ENCODE measurements at regions not wholly inside any gene's neighbourhood (a gene's known extent, or its start where the extent isn't known, plus 50 kb on each side); places are given as distances from the start of the nearest gene placed in this dataset.

DNA sequence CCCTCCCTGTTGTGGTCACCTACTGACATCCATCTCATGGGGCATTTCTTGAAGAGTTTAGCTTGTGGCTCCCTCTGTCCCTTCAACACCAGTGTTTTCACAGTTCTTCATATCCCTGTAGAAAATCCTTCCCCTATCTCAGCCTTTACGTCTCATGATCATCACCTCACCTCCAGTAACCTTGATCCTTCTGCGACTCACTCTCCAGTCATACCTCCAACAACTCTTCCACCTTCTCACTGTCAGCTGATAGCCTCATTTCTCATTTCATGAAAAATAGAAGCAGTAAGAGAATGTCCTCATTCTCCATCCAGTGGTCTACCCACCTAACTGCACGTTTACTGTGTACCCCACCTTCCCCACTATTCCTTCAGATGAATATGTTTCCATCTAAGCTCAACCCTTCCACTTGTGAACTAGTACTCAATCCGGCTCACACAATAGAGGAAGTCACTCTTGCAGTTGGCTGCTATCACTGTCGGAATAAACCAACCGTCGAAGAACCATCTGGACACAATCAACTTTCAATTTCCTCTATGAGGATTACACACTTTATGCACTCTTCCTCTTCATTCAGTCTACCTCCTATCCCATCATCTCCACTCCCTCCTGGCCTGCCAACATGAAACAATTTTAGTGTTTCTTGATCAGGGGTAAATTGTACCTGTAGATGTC lies 256.0 kb downstream of the AHR start:
- WGBS (ENCODE audit: low lambda C conversion rate): 49% methylated on average over 7 of the region's 7 CpGs
- FAIRE-seq (no peak), DNase-seq (ENCODE audit: low spot score) (no peak), ATAC-seq (no peak)
- ChIA-PET CTCF (ENCODE audit: low intra/inter-chr PET ratio, low total read pairs) (no interaction called here), POLR2A (no interaction called here)
- Histone ChIP-seq H3K79me2 (ENCODE audit: insufficient read depth, low read length) (no peaks in the 10 kb centered on the region), H3K4me3 (replicated peaks in 1 of 3; ENCODE audit: insufficient read depth in 1 of 3, low read depth in 2 of 3, low read length in 3 of 3) (no peak overlapping the region), H3K9me3 (ENCODE audit: low read length) (no peaks in the 10 kb centered on the region), H3K4me2 (ENCODE audit: low read depth, low read length) (no peak overlapping the region), H3K36me3 (replicated peaks in 1 of 2; ENCODE audit: control insufficient read depth in 1 of 2, insufficient read depth in 2 of 2, low read length in 2 of 2) (no peaks in the 10 kb centered on the region), H3K4me1 (ENCODE audit: insufficient read depth, low read length) (no peaks in the 10 kb centered on the region), H3K27ac (ENCODE audit: extremely low read length, insufficient read depth, low read length) (no peak overlapping the region), H3K9ac (ENCODE audit: insufficient read depth, low read depth, low read length) (no peak overlapping the region), H3K27me3 (ENCODE audit: control insufficient read depth in 1 of 2, insufficient read depth in 2 of 2, low read length in 2 of 2) (no peaks in the 10 kb centered on the region; a peak in 1 of 5 replicates), H4K20me1 (ENCODE audit: insufficient read depth, low read length) (no peaks in the 10 kb centered on the region), H2AFZ (ENCODE audit: low read length) (no peak overlapping the region)
- TF ChIP-seq U2AF2 (IDR thresholded peaks at IDR 0.05; ENCODE audit: low read depth, low read length) (no peak), GABPA (IDR thresholded peaks at IDR 0.05; ENCODE audit: low read depth, low read length) (no peak), GABPA (CRISPR knock-in tag; IDR thresholded peaks at IDR 0.05; ENCODE audit: low read depth) (no peak), MLLT10 (CRISPR knock-in tag; IDR thresholded peaks at IDR 0.05) (no peak), ZNF33B (CRISPR knock-in tag; IDR thresholded peaks at IDR 0.05) (no peak), REPIN1 (CRISPR knock-in tag; IDR thresholded peaks at IDR 0.05; ENCODE audit: borderline replicate concordance, low read depth) (no peak)
- no TSS peak for BruUV-seq (replicated peaks)
- intact Hi-C loops (cut with micrococcal nuclease; ENCODE audit: unreplicated experiment) (no loop called here), in situ Hi-C loops (cut with HindIII; ENCODE audit: extremely low pct_ligation_motif_present, low pct_unique_long_range_greater_than_20kb) (no loop called here)

DNA sequence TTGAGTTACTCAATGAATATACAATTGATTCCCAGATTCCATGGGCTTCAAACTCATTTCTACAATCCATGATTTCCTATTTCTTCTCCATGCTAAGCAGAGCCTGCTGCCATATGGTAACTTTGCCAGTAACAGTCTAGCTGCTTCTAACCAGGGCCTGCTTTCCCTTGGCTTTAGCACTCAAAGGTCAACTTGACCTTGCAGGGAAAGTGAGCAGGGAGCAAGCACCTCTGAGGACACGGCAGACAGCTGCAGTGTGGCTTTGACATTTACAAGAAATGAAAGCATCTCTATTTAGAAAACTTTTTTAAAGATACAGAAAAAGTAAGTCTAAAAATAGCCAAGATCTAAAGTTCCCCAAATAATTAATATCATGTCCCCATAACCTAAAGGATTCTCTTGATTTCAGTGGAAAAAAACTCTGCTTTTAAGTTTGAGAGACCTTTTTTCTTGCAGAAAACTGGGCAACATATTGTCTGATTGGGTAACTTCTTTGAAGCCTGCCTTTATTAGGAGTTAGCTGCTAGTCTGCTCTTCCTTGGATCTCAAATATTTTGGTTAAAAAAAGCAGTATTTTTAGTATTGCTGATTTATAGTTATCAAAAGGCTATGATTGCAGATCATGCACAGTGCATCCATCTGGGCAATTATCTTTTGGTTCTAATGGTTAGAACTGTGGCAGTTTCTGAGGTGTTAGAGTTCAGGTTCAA lies 257.9 kb downstream of the AHR start:
- H3K4me2 ChIP-seq (ENCODE audit: low read depth, low read length): no peak overlapping the region
- BruUV-seq (replicated peaks): no TSS peak
- H3K79me2 ChIP-seq (ENCODE audit: insufficient read depth, low read length): no peaks in the 10 kb centered on the region
- H3K9ac ChIP-seq (ENCODE audit: insufficient read depth, low read depth, low read length): no peak overlapping the region
- no peaks in the 10 kb centered on the region for H3K9me3 ChIP-seq (ENCODE audit: low read length)
- no peak for DNase-seq (ENCODE audit: low spot score)
- ATAC-seq: no peak
- intact Hi-C loops (cut with micrococcal nuclease; ENCODE audit: unreplicated experiment): no loop called here
- ChIA-PET POLR2A (no interaction called here), CTCF (ENCODE audit: low intra/inter-chr PET ratio, low total read pairs) (no interaction called here)
- no peak overlapping the region for H3K4me3 ChIP-seq (replicated peaks in 1 of 3; ENCODE audit: insufficient read depth in 1 of 3, low read depth in 2 of 3, low read length in 3 of 3)
- H3K27ac ChIP-seq (ENCODE audit: extremely low read length, insufficient read depth, low read length): no peak overlapping the region
- no peaks in the 10 kb centered on the region for H4K20me1 ChIP-seq (ENCODE audit: insufficient read depth, low read length)
- no peak overlapping the region for H2AFZ ChIP-seq (ENCODE audit: low read length)
- no peak for FAIRE-seq
- in situ Hi-C loops (cut with HindIII; ENCODE audit: extremely low pct_ligation_motif_present, low pct_unique_long_range_greater_than_20kb): no loop called here
- no peaks in the 10 kb centered on the region; a peak in 1 of 5 replicates for H3K27me3 ChIP-seq (ENCODE audit: control insufficient read depth in 1 of 2, insufficient read depth in 2 of 2, low read length in 2 of 2)
- no peaks in the 10 kb centered on the region for H3K36me3 ChIP-seq (replicated peaks in 1 of 2; ENCODE audit: control insufficient read depth in 1 of 2, insufficient read depth in 2 of 2, low read length in 2 of 2)
- 0% methylated on average over 1 of the region's 1 CpG for WGBS (ENCODE audit: low lambda C conversion rate)
- no peak for TF ChIP-seq AGO1 (IDR thresholded peaks at IDR 0.05; ENCODE audit: low read depth, low read length, poor library complexity, severe bottlenecking)
- no peak for TF ChIP-seq KLF12 (CRISPR knock-in tag; IDR thresholded peaks at IDR 0.05; ENCODE audit: borderline replicate concordance)
- TF ChIP-seq ZNF670 (CRISPR knock-in tag; IDR thresholded peaks at IDR 0.05; ENCODE audit: borderline replicate concordance): no peak
- no peak for TF ChIP-seq REXO4 (CRISPR knock-in tag; IDR thresholded peaks at IDR 0.05; ENCODE audit: borderline replicate concordance)
- TF ChIP-seq, protein P1, sequence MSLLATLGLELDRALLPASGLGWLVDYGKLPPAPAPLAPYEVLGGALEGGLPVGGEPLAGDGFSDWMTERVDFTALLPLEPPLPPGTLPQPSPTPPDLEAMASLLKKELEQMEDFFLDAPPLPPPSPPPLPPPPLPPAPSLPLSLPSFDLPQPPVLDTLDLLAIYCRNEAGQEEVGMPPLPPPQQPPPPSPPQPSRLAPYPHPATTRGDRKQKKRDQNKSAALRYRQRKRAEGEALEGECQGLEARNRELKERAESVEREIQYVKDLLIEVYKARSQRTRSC (CRISPR knock-in tag; IDR thresholded peaks at IDR 0.05; ENCODE audit: low read depth): no peak
- TF ChIP-seq ZNF567 (CRISPR knock-in tag; IDR thresholded peaks at IDR 0.05; ENCODE audit: borderline replicate concordance): no peak
- H3K4me1 ChIP-seq (ENCODE audit: insufficient read depth, low read length): no peaks in the 10 kb centered on the region

All from HepG2 (cell line).